HL-60 (cell line): ENCODE measurements at regions not wholly inside any gene's neighbourhood (a gene's known extent, or its start where the extent isn't known, plus 50 kb on each side); places are given as distances from the start of the nearest gene placed in this dataset.

Experiments
- GABPA ChIP-seq: IDR thresholded peaks from 2 replicates; pipeline ENCODE4 v1.6.1; 2012; ENCODE audit warnings: low read depth
- POLR2AphosphoS5 ChIP-seq: IDR thresholded peaks from 2 replicates; pipeline ENCODE4 v1.6.1; 2012; ENCODE audit warnings: low read depth
- SPI1 ChIP-seq: IDR thresholded peaks from 2 replicates; pipeline ENCODE4 v1.6.1; 2012; ENCODE audit warnings: low read depth, mild to moderate bottlenecking, borderline replicate concordance
- TF ChIP-seq, protein P1 (sequence below): IDR thresholded peaks from one replicate; pipeline ENCODE4 v1.5.1; 2011; ENCODE audit warnings: low read length, control low read depth, inconsistent platforms; ENCODE audit not compliant: insufficient read depth
- TF ChIP-seq, protein P2 (sequence below): IDR thresholded peaks from 2 replicates; pipeline ENCODE4 v1.6.1; 2012; ENCODE audit warnings: low read depth; ENCODE audit not compliant: insufficient replicate concordance

DNA sequence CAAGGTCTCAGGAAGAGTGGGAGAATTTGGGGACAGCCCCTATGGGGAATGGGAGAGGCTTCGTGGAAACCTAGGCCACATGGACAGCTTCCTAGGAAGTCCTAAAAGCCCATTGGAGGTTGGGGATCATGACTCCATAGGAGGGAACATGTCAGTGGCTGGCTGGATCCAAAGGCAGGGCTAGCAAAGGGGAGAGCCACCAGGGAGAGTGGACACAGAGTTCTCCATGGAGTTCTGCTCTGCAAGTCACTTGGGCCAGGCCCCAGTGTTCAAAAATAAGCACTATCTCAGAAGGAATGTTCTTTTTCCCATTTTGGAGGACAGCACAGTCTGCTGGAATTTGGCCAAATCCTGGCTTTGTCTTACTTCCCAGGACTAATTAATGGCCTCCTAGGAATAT, 140.6 kb upstream of the RAD23B start:
- TF ChIP-seq, protein P1, sequence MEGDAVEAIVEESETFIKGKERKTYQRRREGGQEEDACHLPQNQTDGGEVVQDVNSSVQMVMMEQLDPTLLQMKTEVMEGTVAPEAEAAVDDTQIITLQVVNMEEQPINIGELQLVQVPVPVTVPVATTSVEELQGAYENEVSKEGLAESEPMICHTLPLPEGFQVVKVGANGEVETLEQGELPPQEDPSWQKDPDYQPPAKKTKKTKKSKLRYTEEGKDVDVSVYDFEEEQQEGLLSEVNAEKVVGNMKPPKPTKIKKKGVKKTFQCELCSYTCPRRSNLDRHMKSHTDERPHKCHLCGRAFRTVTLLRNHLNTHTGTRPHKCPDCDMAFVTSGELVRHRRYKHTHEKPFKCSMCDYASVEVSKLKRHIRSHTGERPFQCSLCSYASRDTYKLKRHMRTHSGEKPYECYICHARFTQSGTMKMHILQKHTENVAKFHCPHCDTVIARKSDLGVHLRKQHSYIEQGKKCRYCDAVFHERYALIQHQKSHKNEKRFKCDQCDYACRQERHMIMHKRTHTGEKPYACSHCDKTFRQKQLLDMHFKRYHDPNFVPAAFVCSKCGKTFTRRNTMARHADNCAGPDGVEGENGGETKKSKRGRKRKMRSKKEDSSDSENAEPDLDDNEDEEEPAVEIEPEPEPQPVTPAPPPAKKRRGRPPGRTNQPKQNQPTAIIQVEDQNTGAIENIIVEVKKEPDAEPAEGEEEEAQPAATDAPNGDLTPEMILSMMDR, result no peak
- TF ChIP-seq POLR2AphosphoS5 (no peak), GABPA (no peak), SPI1 (no peak)
- TF ChIP-seq, protein P2, sequence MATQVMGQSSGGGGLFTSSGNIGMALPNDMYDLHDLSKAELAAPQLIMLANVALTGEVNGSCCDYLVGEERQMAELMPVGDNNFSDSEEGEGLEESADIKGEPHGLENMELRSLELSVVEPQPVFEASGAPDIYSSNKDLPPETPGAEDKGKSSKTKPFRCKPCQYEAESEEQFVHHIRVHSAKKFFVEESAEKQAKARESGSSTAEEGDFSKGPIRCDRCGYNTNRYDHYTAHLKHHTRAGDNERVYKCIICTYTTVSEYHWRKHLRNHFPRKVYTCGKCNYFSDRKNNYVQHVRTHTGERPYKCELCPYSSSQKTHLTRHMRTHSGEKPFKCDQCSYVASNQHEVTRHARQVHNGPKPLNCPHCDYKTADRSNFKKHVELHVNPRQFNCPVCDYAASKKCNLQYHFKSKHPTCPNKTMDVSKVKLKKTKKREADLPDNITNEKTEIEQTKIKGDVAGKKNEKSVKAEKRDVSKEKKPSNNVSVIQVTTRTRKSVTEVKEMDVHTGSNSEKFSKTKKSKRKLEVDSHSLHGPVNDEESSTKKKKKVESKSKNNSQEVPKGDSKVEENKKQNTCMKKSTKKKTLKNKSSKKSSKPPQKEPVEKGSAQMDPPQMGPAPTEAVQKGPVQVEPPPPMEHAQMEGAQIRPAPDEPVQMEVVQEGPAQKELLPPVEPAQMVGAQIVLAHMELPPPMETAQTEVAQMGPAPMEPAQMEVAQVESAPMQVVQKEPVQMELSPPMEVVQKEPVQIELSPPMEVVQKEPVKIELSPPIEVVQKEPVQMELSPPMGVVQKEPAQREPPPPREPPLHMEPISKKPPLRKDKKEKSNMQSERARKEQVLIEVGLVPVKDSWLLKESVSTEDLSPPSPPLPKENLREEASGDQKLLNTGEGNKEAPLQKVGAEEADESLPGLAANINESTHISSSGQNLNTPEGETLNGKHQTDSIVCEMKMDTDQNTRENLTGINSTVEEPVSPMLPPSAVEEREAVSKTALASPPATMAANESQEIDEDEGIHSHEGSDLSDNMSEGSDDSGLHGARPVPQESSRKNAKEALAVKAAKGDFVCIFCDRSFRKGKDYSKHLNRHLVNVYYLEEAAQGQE, result no peak
